GM20431 (cell line): ENCODE measurements at regions not wholly inside any gene's neighbourhood (a gene's known extent, or its start where the extent isn't known, plus 50 kb on each side); places are given as distances from the start of the nearest gene placed in this dataset.

Experiments used
- in situ Hi-C: fragments of 300-500 bp; cut with MseI, MboI; formaldehyde crosslinking; loops from one replicate; pipeline ENCODE4 v1.15.0; 2020; ENCODE audit warnings: low sequenced_read_pairs; ENCODE audit not compliant: unreplicated experiment

- in situ Hi-C loops: no loop called here
Observed at GRCh38 chr6:130749402-130749801, 77.8 kb upstream of the SMLR1 start.

DNA sequence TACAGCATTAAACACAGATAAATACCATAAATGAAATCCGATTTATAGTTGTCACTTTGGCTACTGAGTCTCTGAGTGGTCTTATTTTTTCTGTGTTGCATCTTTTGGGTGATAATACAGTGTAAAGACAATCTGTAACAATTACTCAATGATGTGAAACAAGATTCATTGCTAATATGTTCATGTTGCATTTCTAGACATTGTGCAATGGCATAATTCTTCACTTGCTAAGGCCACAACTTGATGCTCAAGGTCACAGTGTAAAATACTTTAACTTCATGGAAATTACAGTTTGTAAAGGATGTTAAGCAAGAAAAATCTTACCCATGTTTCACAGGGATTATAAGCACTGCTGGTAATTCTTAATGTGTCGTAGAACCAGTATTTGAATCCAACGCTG lies 74.9 kb upstream of the SMLR1 start:
- in situ Hi-C loops: no loop called here

DNA sequence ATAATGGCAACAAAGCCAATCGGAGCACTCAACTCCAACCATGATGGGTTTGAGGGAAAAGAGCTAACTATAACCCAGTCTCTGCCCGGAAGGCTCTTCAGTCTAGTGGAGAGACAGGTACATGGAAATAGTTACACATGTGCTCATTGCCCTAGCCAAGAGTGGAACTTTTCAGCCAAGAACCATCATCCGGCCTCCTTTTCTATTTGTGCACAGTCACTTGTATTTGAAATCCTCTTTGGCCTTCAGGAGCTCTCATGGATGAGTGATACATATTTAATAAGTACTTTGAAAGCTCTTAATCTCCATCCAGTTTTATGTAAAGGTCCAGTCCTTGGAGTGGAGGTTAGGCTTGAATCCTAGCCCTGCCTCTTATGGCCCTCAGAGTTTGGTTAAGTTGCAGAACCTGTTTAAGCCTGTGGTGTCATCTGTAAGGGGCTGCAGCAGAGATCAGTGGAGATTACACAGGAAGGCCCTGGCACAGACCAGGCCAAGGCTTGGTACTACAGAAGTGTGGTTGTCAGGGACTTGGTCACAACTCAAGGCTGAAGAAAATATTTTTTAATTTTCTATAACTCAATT lies 72.3 kb upstream of the SMLR1 start:
- in situ Hi-C loops: no loop called here

DNA sequence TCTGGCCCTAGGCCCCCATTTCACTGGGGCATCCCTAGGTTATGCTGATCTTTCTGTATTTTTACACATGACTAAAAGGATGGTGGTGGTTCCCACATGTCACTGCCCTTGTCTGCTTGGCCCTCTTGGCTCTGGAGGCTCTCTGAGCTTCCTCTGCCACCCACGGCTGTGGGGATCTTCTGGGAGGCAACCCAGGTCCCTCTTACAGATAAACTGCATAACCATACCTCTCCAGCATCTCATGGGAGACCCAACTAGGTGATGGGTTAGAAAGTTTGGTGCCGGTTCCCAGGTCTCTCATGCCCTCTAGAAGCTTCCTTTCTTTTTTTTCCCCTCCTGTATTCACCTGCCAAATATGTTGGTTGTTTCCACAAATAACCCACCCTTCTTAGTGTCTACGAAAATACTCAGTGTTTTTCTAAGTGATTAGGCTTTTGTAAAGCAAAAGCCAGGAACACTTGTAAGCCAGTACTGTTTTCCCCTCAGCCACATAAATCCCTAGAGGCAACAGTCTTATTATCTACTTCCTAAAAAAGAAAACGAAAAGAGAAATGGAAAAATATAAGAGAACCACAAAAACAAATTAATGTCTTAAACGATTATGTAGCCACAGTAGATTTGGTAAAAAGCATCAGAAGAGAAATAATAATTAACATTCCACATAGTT lies 71.7 kb upstream of the SMLR1 start:
- in situ Hi-C loops: no loop called here

DNA sequence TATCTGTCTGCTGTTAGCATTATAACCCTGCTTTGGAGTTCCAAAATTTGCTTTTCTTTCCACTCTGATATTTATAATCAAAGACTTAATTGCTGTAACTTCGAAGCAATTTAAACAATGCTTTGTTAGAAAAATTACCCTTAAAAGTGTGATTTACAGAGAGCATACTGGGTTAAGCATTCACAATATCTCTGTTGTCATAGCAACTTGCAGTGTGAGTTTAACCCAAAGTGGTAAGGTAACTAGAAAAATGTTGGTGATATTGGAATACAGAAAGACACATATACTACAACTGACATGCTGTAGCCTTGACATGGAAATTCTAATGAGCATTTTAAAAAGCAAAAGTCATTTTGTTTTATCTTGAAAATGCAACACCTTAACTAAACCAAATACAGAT lies 70.4 kb upstream of the SMLR1 start:
- in situ Hi-C loops: no loop called here

DNA sequence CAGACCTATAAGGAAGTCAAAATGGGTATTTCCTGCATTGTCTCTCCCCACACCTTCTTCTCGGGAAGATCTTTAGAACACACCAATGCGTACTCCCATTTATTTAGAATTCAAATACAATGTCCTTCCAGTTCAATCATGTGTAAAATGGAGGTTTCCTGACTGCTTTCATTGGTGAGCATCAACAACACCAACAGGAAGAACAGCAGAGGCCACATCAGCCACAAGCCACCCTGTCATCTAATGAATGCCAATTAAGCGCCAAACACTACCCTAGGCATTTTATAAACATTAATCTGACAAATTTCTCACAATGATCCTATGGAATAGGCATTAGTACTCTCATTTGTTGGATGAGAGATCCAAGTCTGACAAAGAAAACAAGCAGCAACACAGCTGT lies 68.4 kb upstream of the SMLR1 start:
- in situ Hi-C loops: no loop called here

GRCh38 chr6:130760006-130760405 lies 67.2 kb upstream of the SMLR1 start:
- in situ Hi-C loops: no loop called here

GRCh38 chr6:130761286-130761685 lies 65.9 kb upstream of the SMLR1 start:
- in situ Hi-C loops: no loop called here

- in situ Hi-C loops: no loop called here
Observed at GRCh38 chr6:130765181-130765727, 62.0 kb upstream of the SMLR1 start.

GRCh38 chr6:130766239-130767144 lies 60.7 kb upstream of the SMLR1 start:
- in situ Hi-C loops: no loop called here

- in situ Hi-C loops: no loop called here
Observed at GRCh38 chr6:130769861-130770260, 57.3 kb upstream of the SMLR1 start.

DNA sequence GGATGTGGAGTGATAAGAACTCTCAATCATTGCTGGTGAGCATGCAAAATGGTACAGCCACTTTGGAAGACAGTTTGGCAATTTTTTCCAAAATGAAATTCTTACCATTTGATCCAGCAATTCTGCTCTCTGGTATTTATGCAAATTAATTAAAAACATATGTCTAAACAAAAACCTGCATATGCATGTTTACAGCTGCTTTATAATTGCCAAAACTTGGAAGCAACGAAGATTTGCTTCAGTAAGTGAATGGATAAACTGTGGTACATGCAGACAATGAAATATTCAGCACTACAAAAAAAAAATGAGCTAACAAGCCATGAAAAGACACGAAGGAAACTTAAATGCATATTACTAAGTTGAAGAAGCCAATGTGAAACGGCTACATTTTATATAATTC lies 55.5 kb upstream of the SMLR1 start:
- in situ Hi-C loops: no loop called here

DNA sequence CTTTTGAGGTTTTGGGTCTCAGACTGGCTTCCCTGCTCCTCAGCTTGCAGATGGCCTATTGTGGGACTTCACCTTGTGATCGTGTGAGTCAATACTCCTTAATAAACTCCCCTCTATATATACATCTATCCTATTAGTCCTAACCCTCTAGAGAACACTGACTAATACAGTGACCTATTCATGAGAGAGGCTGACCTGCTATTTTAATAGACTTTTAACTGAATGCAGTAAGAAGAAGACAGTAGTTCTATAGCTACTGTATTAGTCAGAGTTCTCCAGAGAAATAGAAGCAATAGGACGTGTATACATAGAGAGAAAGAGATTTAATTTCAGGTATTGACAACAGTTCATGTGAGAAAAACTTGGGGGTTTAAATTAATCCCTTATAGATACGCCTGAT lies 53.3 kb upstream of the SMLR1 start:
- in situ Hi-C loops: no loop called here

DNA sequence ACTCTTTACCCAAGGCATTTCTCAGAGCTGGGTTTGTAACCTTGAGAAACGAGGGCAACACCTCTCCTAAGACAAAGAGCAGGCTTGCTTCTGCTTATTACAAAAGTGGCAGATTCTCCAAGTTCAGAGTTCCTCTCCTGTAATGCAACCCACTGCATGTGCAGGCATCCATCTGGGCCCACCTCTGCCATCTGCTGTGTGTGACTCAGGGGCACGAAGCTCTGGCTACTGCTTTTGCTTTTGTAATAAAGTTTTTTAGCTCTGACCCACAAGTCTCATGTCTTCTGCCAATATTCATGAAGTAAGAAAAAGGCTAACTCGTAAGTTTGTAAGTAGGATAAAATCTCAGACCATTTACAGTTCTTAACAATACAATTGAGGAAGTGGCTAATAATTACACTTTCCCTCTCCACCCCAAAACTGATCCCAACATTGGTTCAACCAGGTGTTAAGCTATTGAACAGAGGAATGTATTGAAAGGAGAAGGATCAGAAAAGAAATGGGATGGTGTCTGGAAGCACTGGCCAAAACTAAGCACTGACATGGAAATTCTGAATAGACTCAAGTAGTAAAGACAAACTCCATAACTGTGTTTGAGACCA lies 51.7 kb upstream of the SMLR1 start:
- in situ Hi-C loops: no loop called here

- in situ Hi-C loops: no loop called here
Observed at GRCh38 chr6:130776287-130776925, 50.8 kb upstream of the SMLR1 start.
